HCT116 (cell line): ENCODE measurements at regions not wholly inside any gene's neighbourhood (a gene's known extent, or its start where the extent isn't known, plus 50 kb on each side); places are given as distances from the start of the nearest gene placed in this dataset.
A peak's percentile ranks its signal among the peaks of the same experiment; 100 is the strongest.

ENCODE experiments used
- ATAC-seq: fragments of 200-7000 bp; cut with Tn5 transposase; 2 replicates; pipeline ENCODE4 v1.9.1; 2020; ENCODE audit warnings: mild to moderate bottlenecking, moderate library complexity
- BruUV-seq: library from RNA; stranded (reverse); fragments of 400-500 nt; replicated peaks from 2 replicates; lab custom pipeline; 2021; lab: Mats Ljungman, UMichigan
- CTCF ChIA-PET: fragments of 300-600 bp; sonication (Branson Sonifier 250); formaldehyde crosslinking; loops from one replicate; lab custom pipeline; 2021; ENCODE audit warnings: antibody characterized with exemption; lab: Charles Lee
- POLR2A ChIA-PET: fragments of 300-600, 350-600 bp; sonication (Branson Sonifier 250); formaldehyde crosslinking; loops from one replicate; lab custom pipeline; 2021; ENCODE audit warnings: antibody characterized with exemption; lab: Charles Lee
- RAD21 ChIA-PET, 2 experiments: fragments of 300-600 bp; sonication (Branson Sonifier 250); formaldehyde crosslinking; loops; one replicate each; lab custom pipeline; 2023; ENCODE audit warnings: low total read pairs in 2 of 2; ENCODE audit not compliant: uncharacterized antibody in 2 of 2, unreplicated experiment in 2 of 2, low non-redundant PET in 1 of 2; lab: Charles Lee
- DNase-seq: peaks from one replicate; pipeline ENCODE4 v3.0.0-alpha.2; 2010; ENCODE audit warnings: low read depth, low spot score
- H2AFZ ChIP-seq: fragments of 200-600 bp; shearing (Covaris generic), sonication (generic); 2 replicates; pipeline ENCODE4 v1.6.1; 2017; ENCODE audit warnings: low read depth, mixed run types, mixed read lengths, antibody characterized with exemption, low read length; ENCODE audit not compliant: poor library complexity, severe bottlenecking
- H3K27ac ChIP-seq: 2 replicates; pipeline ENCODE4 v1.5.1; 2012; ENCODE audit warnings: low read depth, low read length
- H3K27me3 ChIP-seq: fragments of 200-600 bp; sonication (generic); 2 replicates; pipeline ENCODE4 v1.6.1; 2016; ENCODE audit warnings: mixed run types, low read length, mixed read lengths; ENCODE audit not compliant: insufficient read depth
- H3K36me3 ChIP-seq, 2 experiments: fragments of 200-500 bp in 1 of 2; fragments of 200-600 bp in 1 of 2; sonication (Bioruptor generic) in 1 of 2; sonication (generic) in 1 of 2; 2 replicates each; pipeline versions ENCODE4 v1.5.1 to v1.6.1; 2014 to 2016; ENCODE audit warnings: low read length in 2 of 2, inconsistent platforms in 1 of 2, mixed read lengths in 1 of 2, mixed run types in 1 of 2; ENCODE audit not compliant: insufficient read depth in 2 of 2, control insufficient read depth in 1 of 2
- H3K4me1 ChIP-seq, 2 experiments: fragments of 200-600 bp in 1 of 2; sonication (generic) in 1 of 2; 2 replicates each; pipeline versions ENCODE4 v1.5.1 to v1.6.1; 2012 to 2017; ENCODE audit warnings: low read length in 2 of 2, inconsistent platforms in 1 of 2, mild to moderate bottlenecking in 1 of 2, mixed read lengths in 1 of 2, mixed run types in 1 of 2, moderate library complexity in 1 of 2; ENCODE audit not compliant: insufficient read depth in 2 of 2, control insufficient read depth in 1 of 2
- H3K4me2 ChIP-seq: fragments of 200-600 bp; sonication (generic); 2 replicates; pipeline ENCODE4 v1.6.1; 2017; ENCODE audit warnings: mixed run types, low read length, mixed read lengths
- H3K4me3 ChIP-seq, 2 experiments: fragments of 200-600 bp in 1 of 2; sonication (generic) in 1 of 2; replicated peaks in 1 of 2; 2 replicates each; pipeline ENCODE4 v1.5.1; 2011 to 2016; ENCODE audit warnings: low read length in 2 of 2, control low read depth in 1 of 2, low read depth in 1 of 2, mild to moderate bottlenecking in 1 of 2, mixed read lengths in 1 of 2, mixed run types in 1 of 2
- H3K79me2 ChIP-seq: fragments of 200-600 bp; sonication (generic); 2 replicates; pipeline ENCODE4 v1.6.1; 2017; ENCODE audit warnings: mild to moderate bottlenecking, mixed run types, low read length, moderate library complexity, mixed read lengths; ENCODE audit not compliant: insufficient read depth
- H3K9ac ChIP-seq: fragments of 200-600 bp; sonication (generic); 2 replicates; pipeline ENCODE4 v1.6.1; 2016; ENCODE audit warnings: low read length, mixed read lengths
- H3K9me2 ChIP-seq: fragments of 200-600 bp; sonication (generic), shearing (Covaris generic); 2 replicates; pipeline ENCODE4 v1.6.1; 2017; ENCODE audit warnings: mixed run types, mild to moderate bottlenecking, moderate library complexity; ENCODE audit not compliant: insufficient read depth
- H3K9me3 ChIP-seq, 2 experiments: fragments of 200-500 bp in 1 of 2; fragments of 200-600 bp in 1 of 2; sonication (Bioruptor generic) in 1 of 2; sonication (generic) in 1 of 2; 2 replicates each; pipeline ENCODE4 v1.6.1; 2014 to 2017; ENCODE audit warnings: low read length in 2 of 2, mixed read lengths in 2 of 2, inconsistent platforms in 1 of 2, low read depth in 1 of 2, mild to moderate bottlenecking in 1 of 2, mixed run types in 1 of 2, moderate library complexity in 1 of 2; ENCODE audit not compliant: control insufficient read depth in 1 of 2, insufficient read depth in 1 of 2
- H4K20me1 ChIP-seq: fragments of 200-600 bp; sonication (generic), shearing (Covaris generic); 2 replicates; pipeline ENCODE4 v1.6.1; 2017; ENCODE audit warnings: mixed run types, mild to moderate bottlenecking, moderate library complexity; ENCODE audit not compliant: insufficient read depth
- CBX3 ChIP-seq: IDR thresholded peaks from 2 replicates; pipeline ENCODE4 v1.6.1; 2012; ENCODE audit warnings: low read depth
- CEBPB ChIP-seq: IDR thresholded peaks from 2 replicates; pipeline ENCODE4 v1.6.1; 2012; ENCODE audit warnings: low read depth
- CTCF ChIP-seq, 3 experiments: fragments of 200-600 bp in 1 of 3; sonication (generic) in 1 of 3; IDR thresholded peaks in 2 of 3; conservative IDR thresholded peaks in 1 of 3; 2 replicates each; pipeline ENCODE4 v1.5.1; 2012 to 2017; ENCODE audit warnings: low read depth in 2 of 3, low read length in 2 of 3, antibody characterized with exemption in 1 of 3, borderline replicate concordance in 1 of 3, control low read depth in 1 of 3, mild to moderate bottlenecking in 1 of 3, mixed read lengths in 1 of 3, mixed run types in 1 of 3, moderate library complexity in 1 of 3; ENCODE audit not compliant: insufficient read depth in 1 of 3
- EGR1 ChIP-seq: IDR thresholded peaks from 2 replicates; pipeline ENCODE4 v1.6.1; 2012; ENCODE audit warnings: low read depth
- ELF1 ChIP-seq: IDR thresholded peaks from 2 replicates; pipeline ENCODE4 v1.6.1; 2012; ENCODE audit warnings: low read depth, borderline replicate concordance
- EZH2 ChIP-seq: fragments of 200-600 bp; sonication (generic); IDR thresholded peaks from 2 replicates; pipeline ENCODE4 v1.6.1; 2017; ENCODE audit warnings: antibody characterized with exemption, mixed run types
- EZH2phosphoT487 ChIP-seq: fragments of 200-600 bp; IDR thresholded peaks from 2 replicates; pipeline ENCODE4 v1.6.1; 2018; ENCODE audit warnings: antibody characterized with exemption, borderline replicate concordance
- FOSL1 ChIP-seq: IDR thresholded peaks from 2 replicates; pipeline ENCODE4 v1.6.1; 2012; ENCODE audit warnings: low read depth
- JUND ChIP-seq: IDR thresholded peaks from 2 replicates; pipeline ENCODE4 v1.6.1; 2012
- MAX ChIP-seq: IDR thresholded peaks from 2 replicates; pipeline ENCODE4 v1.6.1; 2012
- POLR2A ChIP-seq: IDR thresholded peaks from 2 replicates; pipeline ENCODE4 v1.7.0; 2011; ENCODE audit warnings: borderline replicate concordance; ENCODE audit not compliant: insufficient read depth, insufficient read length; ENCODE audit errors: extremely low read depth
- RAD21 ChIP-seq: IDR thresholded peaks from 2 replicates; pipeline ENCODE4 v1.6.1; 2012; ENCODE audit warnings: low read depth, mild to moderate bottlenecking
- SP1 ChIP-seq: IDR thresholded peaks from 2 replicates; pipeline ENCODE4 v1.6.1; 2012; ENCODE audit warnings: low read depth
- SRF ChIP-seq: IDR thresholded peaks from 2 replicates; pipeline ENCODE4 v1.6.1; 2012; ENCODE audit warnings: low read depth
- YY1 ChIP-seq: IDR thresholded peaks from 2 replicates; pipeline ENCODE4 v1.6.1; 2011; ENCODE audit warnings: low read length, low read depth, moderate library complexity, mild to moderate bottlenecking; ENCODE audit not compliant: insufficient replicate concordance; ENCODE audit errors: extremely low read depth
- ZBTB33 ChIP-seq: IDR thresholded peaks from 2 replicates; pipeline ENCODE4 v1.6.1; 2011; ENCODE audit warnings: mild to moderate bottlenecking, low read length, moderate library complexity; ENCODE audit not compliant: insufficient replicate concordance; ENCODE audit errors: extremely low read depth
- ZFX ChIP-seq: fragments of 450-650 bp; IDR thresholded peaks from 2 replicates; pipeline ENCODE4 v1.6.1; 2017
- intact Hi-C: fragments of 100-400 bp; cut with micrococcal nuclease; formaldehyde crosslinking; loops from 2 replicates; pipeline ENCODE4 v1.10.0; 2022
- TF ChIP-seq, protein P1 (sequence below): IDR thresholded peaks from 2 replicates; pipeline ENCODE4 v1.6.1; 2012

DNA sequence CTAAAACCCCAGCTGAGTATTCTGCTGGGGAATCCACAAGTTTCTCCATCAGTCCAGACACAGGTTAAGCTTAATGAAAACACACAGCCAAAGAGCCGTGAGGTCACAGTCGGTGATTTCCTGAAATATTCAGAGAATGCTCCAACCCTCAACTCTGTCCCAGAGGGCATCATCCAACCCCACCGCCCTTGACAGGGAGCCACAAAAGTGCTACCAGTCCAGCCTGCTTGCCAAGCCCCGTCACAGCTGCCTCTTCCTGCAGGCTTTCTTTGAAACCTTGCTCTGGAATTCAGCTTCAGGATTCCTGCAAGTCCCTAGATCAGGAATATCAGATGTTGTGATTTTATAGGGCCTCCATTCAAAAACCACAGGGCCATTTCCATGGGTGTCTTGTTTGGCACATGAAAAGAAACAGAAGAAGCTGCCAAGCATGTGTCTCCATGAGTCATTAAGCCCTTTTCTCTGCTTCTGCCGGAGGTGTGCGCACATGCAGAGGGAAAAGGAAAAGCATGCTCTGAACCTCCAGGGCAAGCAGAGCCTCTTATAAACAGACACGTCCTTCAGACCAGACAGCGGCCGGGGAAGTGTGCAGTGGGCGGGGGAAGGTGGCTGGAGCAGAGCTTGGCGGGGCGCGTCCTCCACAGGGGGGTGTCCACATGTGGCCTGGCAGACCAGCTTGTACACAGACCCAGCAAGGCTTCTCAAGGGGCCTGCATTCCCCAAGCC, 164.7 kb downstream of the KATNAL1 start:
- DNase-seq: peak; percentile 21
- TF ChIP-seq FOSL1 (peak; percentile 41; the same call in 1 of the 2 replicates), EGR1 (no peak), YY1 (no peak), EZH2 (no peak), SRF (no peak), CEBPB (0 out of 2 replicates have a peak, but pooled peaks have one; percentile 35), CBX3 (no peak), ELF1 (no peak), MAX (peak; percentile 70), ZFX (no peak), ZBTB33 (no peak), EZH2phosphoT487 (no peak), POLR2A (no peak), RAD21 (no peak), JUND (no peak), CTCF (IDR thresholded peaks at IDR 0.05 in 2 of 3, conservative IDR thresholded peaks at IDR 0.05 in 1 of 3; ENCODE audit: borderline replicate concordance in 1 of 3, insufficient read depth in 1 of 3, low read depth in 2 of 3, low read length in 2 of 3) (no peak), SP1 (0 out of 2 replicates have a peak, but pooled peaks have one; percentile 33)
- TF ChIP-seq, protein P1, sequence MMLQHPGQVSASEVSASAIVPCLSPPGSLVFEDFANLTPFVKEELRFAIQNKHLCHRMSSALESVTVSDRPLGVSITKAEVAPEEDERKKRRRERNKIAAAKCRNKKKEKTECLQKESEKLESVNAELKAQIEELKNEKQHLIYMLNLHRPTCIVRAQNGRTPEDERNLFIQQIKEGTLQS: no peak
- Histone ChIP-seq H4K20me1 (no peaks in the 10 kb centered on the region), H3K9me3 (peaks cover 0 to 3% of the 10 kb centered on the region in 2 experiments; a peak in 1 of 4 replicates), H3K4me3 (0 out of 4 replicates have a peak overlapping the region, but pooled peaks of 1 of the 2 experiments have one; percentile 5), H2AFZ (peak overlapping the region; percentile 87), H3K4me1 (peaks cover 20 to 26% of the 10 kb centered on the region in 2 experiments), H3K79me2 (no peaks in the 10 kb centered on the region), H3K36me3 (no peaks in the 10 kb centered on the region), H3K9ac (peak overlapping the region; percentile 21), H3K27ac (peak overlapping the region; percentile 5), H3K27me3 (no peaks in the 10 kb centered on the region), H3K4me2 (peak overlapping the region; percentile 58), H3K9me2 (no peaks in the 10 kb centered on the region)
- RAD21 ChIA-PET: interaction anchor here in 1 of 2 experiments (1.2 kb wide), 1 partner anchor 10 kb away, joined by 5 read pairs; no protein-coding TSS in a partner anchor
- intact Hi-C loops: no loop called here
- ATAC-seq: peak; percentile 77
- CTCF ChIA-PET: interaction anchor here (2.3 kb wide), 1 partner anchor 10 kb away, joined by 16 read pairs; no protein-coding TSS in a partner anchor
- POLR2A ChIA-PET: interaction anchor here (1.2 kb wide), 1 partner anchor 10 kb away, joined by 5 read pairs; no protein-coding TSS in a partner anchor
- BruUV-seq: no TSS peak
